Spleen (tissue), 11 donors: ENCODE measurements at regions not wholly inside any gene's neighbourhood (a gene's known extent, or its start where the extent isn't known, plus 50 kb on each side); places are given as distances from the start of the nearest gene placed in this dataset.

Experiments
- DNase-seq: peaks from one replicate; pipeline ENCODE4 v3.0.0-alpha.2; 2020
- H3K27ac ChIP-seq, 8 donors: fragments of 200-600 bp; sonication (generic) in 7 of 8; 1 replicate in 4 of 8; 2 replicates in 4 of 8; pipeline versions ENCODE4 v1.5.0 to v1.8.0; 2016 to 2021; ENCODE audit warnings: inconsistent platforms in 4 of 8, mild to moderate bottlenecking in 4 of 8, moderate library complexity in 1 of 8
- H3K27me3 ChIP-seq, 7 donors: fragments of 200-600 bp; sonication (generic) in 6 of 7; replicated peaks in 1 of 7; 1 replicate in 4 of 7; 2 replicates in 3 of 7; pipeline versions ENCODE4 v1.5.0 to v1.8.0; 2016 to 2021; ENCODE audit warnings: inconsistent platforms in 3 of 7, mild to moderate bottlenecking in 1 of 7
- H3K36me3 ChIP-seq, 6 donors: fragments of 200-600 bp; sonication (generic) in 5 of 6; 1 replicate in 4 of 6; 2 replicates in 2 of 6; pipeline versions ENCODE4 v1.5.0 to v1.8.0; 2016 to 2021; ENCODE audit warnings: inconsistent platforms in 2 of 6
- H3K4me1 ChIP-seq, 6 donors: fragments of 200-600 bp; sonication (generic) in 5 of 6; 1 replicate in 3 of 6; 2 replicates in 3 of 6; pipeline versions ENCODE4 v1.5.0 to v1.8.0; 2016 to 2021; ENCODE audit warnings: inconsistent platforms in 3 of 6
- H3K4me3 ChIP-seq, 8 donors: fragments of 200-600 bp; sonication (generic) in 7 of 8; 1 replicate in 4 of 8; 2 replicates in 4 of 8; pipeline versions ENCODE4 v1.5.0 to v1.8.0; 2016 to 2021; ENCODE audit warnings: inconsistent platforms in 4 of 8, mild to moderate bottlenecking in 4 of 8, moderate library complexity in 2 of 8
- H3K9me3 ChIP-seq, 8 donors: fragments of 200-600 bp; sonication (generic) in 7 of 8; 1 replicate in 4 of 8; 2 replicates in 4 of 8; pipeline versions ENCODE4 v1.5.0 to v1.8.0; 2016 to 2021; ENCODE audit warnings: inconsistent platforms in 4 of 8
- CTCF ChIP-seq, 11 experiments: fragments of 200-600 bp in 7 of 11; fragments of 450-650 bp in 4 of 11; sonication (generic) in 4 of 11; IDR thresholded peaks in 8 of 11; conservative IDR thresholded peaks in 3 of 11; 1 replicate in 7 of 11; 2 replicates in 4 of 11; pipeline versions ENCODE4 v1.4.0 to v1.8.0; 2016 to 2021; ENCODE audit warnings: antibody characterized with exemption in 11 of 11, inconsistent platforms in 4 of 11, mild to moderate bottlenecking in 1 of 11
- POLR2A ChIP-seq, 3 donors: fragments of 450-650 bp; IDR thresholded peaks; one replicate each; pipeline ENCODE4 v1.5.1; 2017; ENCODE audit warnings: antibody characterized with exemption in 3 of 3, mild to moderate bottlenecking in 1 of 3
- POLR2AphosphoS5 ChIP-seq, 3 donors: sonication (generic); formaldehyde crosslinking; IDR thresholded peaks; one replicate each; pipeline ENCODE4 v1.5.1; 2017; ENCODE audit warnings: antibody characterized with exemption in 3 of 3
- WGBS, 5 donors: extraction: QIAGEN DNeasy Blood & Tissue Kit in 3 of 5; methylation state at CpG; one replicate each; pipeline versions ENCODE4 v1.1.5 to v1.1.7; 2013 to 2018; 5-methylcytosine and 5-hydroxymethylcytosine counted together
- intact Hi-C: fragments of 100-400 bp; cut with DNase I; formaldehyde crosslinking; loops from one replicate; pipeline ENCODE4 v1.15.0; 2023; ENCODE audit warnings: low total_unique reads
- donor health status: healthy with polysubstance abuse.
- donor health status: DM: no; HTN: no; CAD: no; lungs with moderate emphysema.
- donor health status: DM: no; HTN: no; CAD: no.
- donor health status: Bipolar disorder and iron deficiency.
- donor health status: healthy.
- donor health status: DM: no; HTN: no; CAD: no.
- donor health status: DM: yes; HTN: yes; CAD: no.

DNA sequence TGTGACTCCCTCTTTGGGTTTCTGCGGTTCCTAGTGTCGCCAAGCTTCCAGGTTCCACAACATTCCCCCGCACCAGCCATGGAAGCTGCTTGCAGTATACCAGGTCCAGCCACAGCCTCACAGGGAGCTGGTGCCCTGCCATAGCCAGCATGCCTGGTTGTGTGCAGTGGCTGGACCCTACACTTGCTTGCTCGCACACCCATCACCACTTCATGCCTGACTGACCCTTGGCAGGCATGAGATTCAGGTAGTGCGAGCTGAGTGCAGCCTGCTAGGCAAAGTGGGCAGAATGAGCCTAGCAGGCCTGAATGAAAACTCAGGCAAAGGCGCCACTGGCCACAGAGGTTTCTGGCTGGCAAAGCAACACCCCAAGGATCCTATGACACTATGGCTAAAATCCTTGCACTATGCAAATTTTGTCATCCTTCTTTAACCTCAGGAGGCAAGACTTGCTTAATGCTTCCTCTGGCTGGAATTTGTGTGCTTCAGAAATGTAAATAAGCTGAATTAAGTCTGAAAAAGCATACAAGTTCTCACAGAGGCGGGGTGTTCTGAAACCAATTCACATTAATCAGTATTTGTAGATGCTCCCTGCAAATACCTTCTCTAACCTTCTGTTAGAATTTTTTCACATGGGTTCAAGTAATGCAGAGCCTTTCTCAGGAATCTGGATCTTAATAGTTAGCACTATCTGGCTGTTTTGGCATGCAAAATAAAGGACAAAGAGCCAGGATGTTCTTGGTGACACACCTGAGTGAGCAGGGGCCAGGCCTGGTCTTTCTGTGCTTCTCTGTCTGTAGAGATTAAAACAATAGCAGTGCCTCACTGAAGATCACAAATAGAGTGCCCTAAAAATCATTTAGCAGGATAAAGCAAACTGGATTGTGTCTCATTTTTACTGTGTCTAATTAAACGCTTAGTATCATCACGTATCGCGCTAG lies 256.9 kb downstream of the GPATCH2 start:
- Histone ChIP-seq H3K36me3 (no peaks in the 10 kb centered on the region), H3K4me3 (no peak overlapping the region), H3K27ac (no peak overlapping the region), H3K9me3 (peaks cover 0 to 48% (median 30%) of the 10 kb centered on the region in 8 donors), H3K4me1 (no peaks in the 10 kb centered on the region), H3K27me3 (no peaks in the 10 kb centered on the region)
- no peak for DNase-seq
- intact Hi-C loops: no loop called here
- WGBS, 5 donors: 79 to 92% (median 89%) methylated on average over 11 of the region's 11 CpGs
- TF ChIP-seq POLR2AphosphoS5 (IDR thresholded peaks at IDR 0.05) (no peak), CTCF (IDR thresholded peaks at IDR 0.05 in 8 of 11, conservative IDR thresholded peaks at IDR 0.05 in 3 of 11) (no peak), POLR2A (IDR thresholded peaks at IDR 0.05) (no peak)

DNA sequence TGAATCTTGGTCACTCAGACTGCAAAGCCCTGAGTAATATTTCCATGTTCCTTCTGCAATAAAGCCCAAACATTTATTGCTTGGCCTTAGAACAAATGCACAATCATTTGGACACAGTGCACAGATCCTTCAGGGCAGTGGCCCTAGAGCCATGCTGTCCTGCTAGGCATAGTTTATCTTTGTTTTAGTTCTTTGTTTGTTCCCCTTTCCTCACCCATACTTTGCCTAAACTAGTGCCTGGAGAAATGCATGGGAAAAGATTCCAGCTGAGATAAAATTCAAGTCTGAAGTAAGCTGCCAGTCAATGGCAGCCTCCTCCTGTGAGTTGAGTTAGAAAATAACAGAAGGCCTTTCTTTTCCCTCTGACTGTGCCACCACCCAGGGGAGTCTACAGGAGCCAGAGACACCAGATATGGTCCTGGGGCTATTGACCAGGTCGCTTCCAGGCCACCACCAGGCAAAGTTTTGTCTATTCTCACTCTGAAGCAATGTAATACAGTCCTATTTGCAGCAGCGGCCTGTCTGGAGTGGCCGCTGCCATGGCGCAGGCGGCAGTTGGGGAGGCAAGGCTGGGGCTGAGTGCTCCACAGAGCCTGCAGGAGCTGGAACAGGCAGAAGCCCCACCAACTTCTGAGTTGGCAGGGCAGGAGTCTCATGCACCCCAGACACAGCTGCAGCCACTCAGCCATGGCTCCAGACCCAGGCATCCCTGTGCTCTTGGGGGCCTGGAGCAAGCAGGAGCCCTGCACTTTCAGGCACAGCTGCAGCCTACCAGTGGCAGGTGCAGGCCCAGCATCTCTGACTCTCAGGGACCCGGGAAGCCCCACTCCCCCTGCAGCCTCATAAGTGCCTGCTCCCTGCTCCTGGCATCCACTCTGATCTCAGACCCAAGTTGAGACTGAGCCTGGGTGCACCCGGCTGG lies 258.6 kb downstream of the GPATCH2 start:
- H3K4me1 ChIP-seq: no peaks in the 10 kb centered on the region
- H3K9me3 ChIP-seq: peaks cover 0 to 33% (median 21%) of the 10 kb centered on the region in 8 donors
- H3K4me3 ChIP-seq: no peak overlapping the region
- H3K27me3 ChIP-seq: no peaks in the 10 kb centered on the region
- intact Hi-C loops: no loop called here
- 59 to 90% (median 83%) methylated on average over 3 to 7 of the region's 7 CpGs for WGBS, 5 donors
- DNase-seq: no peak
- no peaks in the 10 kb centered on the region for H3K36me3 ChIP-seq
- no peak overlapping the region for H3K27ac ChIP-seq
- no peak for TF ChIP-seq CTCF (IDR thresholded peaks at IDR 0.05 in 8 of 11, conservative IDR thresholded peaks at IDR 0.05 in 3 of 11)
- TF ChIP-seq POLR2AphosphoS5 (IDR thresholded peaks at IDR 0.05): no peak
- no peak for TF ChIP-seq POLR2A (IDR thresholded peaks at IDR 0.05)

GRCh38 chr1:217370757-217371156 lies 260.1 kb downstream of the GPATCH2 start:
- Histone ChIP-seq H3K4me3 (no peak overlapping the region), H3K27ac (no peak overlapping the region), H3K4me1 (no peaks in the 10 kb centered on the region), H3K9me3 (peaks cover 0 to 26% (median 17%) of the 10 kb centered on the region in 8 donors), H3K27me3 (no peaks in the 10 kb centered on the region), H3K36me3 (no peaks in the 10 kb centered on the region)
- intact Hi-C loops: no loop called here
- TF ChIP-seq CTCF (IDR thresholded peaks at IDR 0.05 in 8 of 11, conservative IDR thresholded peaks at IDR 0.05 in 3 of 11): no peak
- 87 to 92% (median 89%) methylated on average over 10 of the region's 10 CpGs for WGBS, 5 donors
- DNase-seq: no peak
